BJ (cell line): ENCODE measurements at regions not wholly inside any gene's neighbourhood (a gene's known extent, or its start where the extent isn't known, plus 50 kb on each side); places are given as distances from the start of the nearest gene placed in this dataset.

Experiments
- CTCF ChIA-PET: fragments of 350-600 bp; formaldehyde crosslinking; extraction: SDS; loops from one replicate; lab custom pipeline; 2021; ENCODE audit warnings: antibody characterized with exemption, inconsistent platforms; lab: Yijun Ruan, JAX
- POLR2A ChIA-PET: fragments of 300-600 bp; sonication (Branson Sonifier 250); formaldehyde crosslinking; extraction: SDS; loops from one replicate; lab custom pipeline; 2021; ENCODE audit warnings: antibody characterized with exemption; lab: Charles Lee
- DNase-seq: peaks from one replicate; pipeline ENCODE4 v3.0.0-alpha.2; 2011; ENCODE audit warnings: low read depth
- H3K27me3 ChIP-seq: 2 replicates; pipeline ENCODE4 v1.6.0; 2011; ENCODE audit warnings: low read length; ENCODE audit not compliant: control insufficient read depth, insufficient read depth
- H3K36me3 ChIP-seq: 2 replicates; pipeline ENCODE4 v1.5.1; 2011; ENCODE audit warnings: low read length; ENCODE audit not compliant: control insufficient read depth, insufficient read depth
- H3K4me3 ChIP-seq: 2 replicates; pipeline ENCODE4 v1.5.1; 2011; ENCODE audit warnings: low read depth, mild to moderate bottlenecking, control low read depth, low read length
- CTCF ChIP-seq: IDR thresholded peaks from 2 replicates; pipeline ENCODE4 v1.5.1; 2011; ENCODE audit warnings: low read depth, mild to moderate bottlenecking, control low read depth, inconsistent platforms, low read length, moderate library complexity; ENCODE audit not compliant: insufficient read depth

GRCh38 chr1:214187121-214187900, 93.6 kb upstream of the SMYD2 start:
- CTCF ChIA-PET: interaction anchor here (0.9 to 1.4 kb wide), 4 partner anchors 12 to 145 kb away, joined by 3 read pairs; no protein-coding TSS in a partner anchor
- no peak for TF ChIP-seq CTCF
- no peaks in the 10 kb centered on the region for H3K36me3 ChIP-seq
- H3K4me3 ChIP-seq: 0 out of 2 replicates have a peak overlapping the region, but pooled peaks have one; percentile 0
- DNase-seq: no peak
- POLR2A ChIA-PET: no interaction called here
- H3K27me3 ChIP-seq: peaks cover 17% of the 10 kb centered on the region

- TF ChIP-seq CTCF: no peak
- Histone ChIP-seq H3K4me3 (no peak overlapping the region), H3K27me3 (peaks cover 17% of the 10 kb centered on the region), H3K36me3 (no peaks in the 10 kb centered on the region)
- DNase-seq: no peak
- ChIA-PET CTCF (interaction anchor here (1.2 to 1.3 kb wide), 2 partner anchors 15 to 73 kb away, joined by 3 read pairs; no protein-coding TSS in a partner anchor), POLR2A (no interaction called here)
Measured at GRCh38 chr1:214187933-214188332, 93.0 kb upstream of the SMYD2 start.

- POLR2A ChIA-PET: no interaction called here
- DNase-seq: no peak
- peaks cover 17% of the 10 kb centered on the region for H3K27me3 ChIP-seq
- no peak for TF ChIP-seq CTCF
- no peak overlapping the region for H3K4me3 ChIP-seq
- CTCF ChIA-PET: interaction anchor here (0.6 to 1.2 kb wide), 3 partner anchors 14 to 142 kb away, joined by 3 read pairs; no protein-coding TSS in a partner anchor
- H3K36me3 ChIP-seq: no peaks in the 10 kb centered on the region
Measured at GRCh38 chr1:214188835-214189234, 92.1 kb upstream of the SMYD2 start.

GRCh38 chr1:214192825-214193643, 87.9 kb upstream of the SMYD2 start:
- H3K4me3 ChIP-seq: no peak overlapping the region
- peaks cover 5% of the 10 kb centered on the region for H3K27me3 ChIP-seq
- DNase-seq: no peak
- ChIA-PET POLR2A (no interaction called here), CTCF (no interaction called here)
- H3K36me3 ChIP-seq: no peaks in the 10 kb centered on the region
- no peak for TF ChIP-seq CTCF

GRCh38 chr1:214193691-214194090, 87.3 kb upstream of the SMYD2 start:
- Histone ChIP-seq H3K27me3 (peaks cover 3% of the 10 kb centered on the region; the same call in 1 of the 2 replicates), H3K4me3 (no peak overlapping the region), H3K36me3 (no peaks in the 10 kb centered on the region)
- DNase-seq: no peak
- TF ChIP-seq CTCF: no peak
- CTCF ChIA-PET: no interaction called here
- POLR2A ChIA-PET: no interaction called here
